Activated T-cell treated with anti-CD3 and anti-CD28 coated beads, Interleukin-2, amount 50 U/mL, for 24 hours (primary cell): ENCODE measurements at regions not wholly inside any gene's neighbourhood (a gene's known extent, or its start where the extent isn't known, plus 50 kb on each side); places are given as distances from the start of the nearest gene placed in this dataset.
"Not testable (repeated sequence)": the region's sequence is repeated elsewhere in the genome, so short reads cannot be mapped to it uniquely, and the experiment has no call there.

ENCODE experiments used
- DNase-seq: peaks from one replicate; pipeline ENCODE4 v3.0.0-alpha.2; 2020
- H3K27ac Mint-ChIP-seq: 2 replicates; pipeline ENCODE4 v1.8.0; 2020; ENCODE audit warnings: mild to moderate bottlenecking, mixed read lengths
- H3K27me3 Mint-ChIP-seq: 2 replicates; pipeline ENCODE4 v1.8.0; 2020; ENCODE audit warnings: mixed read lengths
- H3K36me3 Mint-ChIP-seq: 2 replicates; pipeline ENCODE4 v1.8.0; 2020; ENCODE audit warnings: low read depth, mixed read lengths
- H3K4me1 Mint-ChIP-seq: 2 replicates; pipeline ENCODE4 v1.8.0; 2020; ENCODE audit warnings: low read depth, mixed read lengths
- H3K4me3 Mint-ChIP-seq: 2 replicates; pipeline ENCODE4 v1.8.0; 2020; ENCODE audit warnings: mild to moderate bottlenecking, moderate library complexity, mixed read lengths
- H3K9me3 Mint-ChIP-seq: 2 replicates; pipeline ENCODE4 v1.8.0; 2020; ENCODE audit warnings: mixed read lengths

GRCh38 chr2:193868833-193869232 lies 1674.1 kb upstream of the TMEFF2 start:
- H3K27ac Mint-ChIP-seq: no peak overlapping the region
- DNase-seq: no peak

DNA sequence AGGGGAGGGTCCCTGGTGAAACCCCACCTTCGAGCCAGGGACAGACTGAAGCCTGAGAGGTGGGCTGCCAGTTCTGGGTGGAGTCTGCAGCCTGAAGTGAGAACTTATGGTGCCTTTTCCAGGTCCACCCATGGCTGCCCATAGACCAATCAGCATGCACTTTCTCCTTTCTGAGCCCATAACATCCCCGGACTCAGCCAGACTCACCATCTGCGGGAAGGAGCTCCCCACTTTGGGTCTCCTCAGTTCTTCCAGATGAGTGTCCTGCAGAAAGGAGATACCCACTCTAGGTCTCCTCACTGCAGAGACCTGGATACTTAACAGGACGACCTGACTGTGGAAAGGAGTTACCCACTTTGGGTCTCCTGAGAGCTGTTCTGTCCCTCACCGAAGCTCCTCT lies 1673.4 kb upstream of the TMEFF2 start:
- no peaks in the 10 kb centered on the region for H3K4me1 Mint-ChIP-seq
- H3K9me3 Mint-ChIP-seq: peaks cover 4% of the 10 kb centered on the region
- H3K27me3 Mint-ChIP-seq: no peaks in the 10 kb centered on the region
- H3K27ac Mint-ChIP-seq: no peak overlapping the region
- no peak for DNase-seq
- no peak overlapping the region for H3K4me3 Mint-ChIP-seq
- no peaks in the 10 kb centered on the region for H3K36me3 Mint-ChIP-seq

More at GRCh38 chr2:193868833-193869232, 1674.1 kb upstream of the TMEFF2 start:
- Mint-ChIP-seq H3K9me3 (peaks cover 6% of the 10 kb centered on the region), H3K27me3 (no peaks in the 10 kb centered on the region), H3K36me3 (no peaks in the 10 kb centered on the region), H3K4me3 (no peak overlapping the region), H3K4me1 (no peaks in the 10 kb centered on the region)

DNA sequence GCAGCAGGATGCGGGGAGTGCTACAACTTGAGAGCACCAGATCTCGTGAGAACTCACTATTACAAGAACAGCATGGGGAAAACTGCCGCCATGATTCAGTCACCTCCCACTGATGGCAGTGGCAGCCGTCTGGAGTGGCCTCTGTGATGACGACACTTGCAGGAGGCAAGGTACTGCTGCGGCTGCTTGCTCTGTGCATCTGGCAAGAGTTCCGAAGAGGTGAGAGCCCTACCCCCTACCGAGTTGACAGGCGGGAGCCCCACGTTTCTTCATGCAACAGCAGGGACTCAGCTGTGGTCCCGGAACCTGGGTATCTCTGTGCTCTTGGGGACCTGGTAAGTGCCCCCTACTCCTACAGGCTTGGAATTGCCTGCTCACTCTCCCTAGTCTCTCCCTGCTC lies 1672.7 kb upstream of the TMEFF2 start:
- Mint-ChIP-seq H3K4me1 (no peaks in the 10 kb centered on the region), H3K27me3 (no peaks in the 10 kb centered on the region), H3K36me3 (no peaks in the 10 kb centered on the region), H3K4me3 (no peak overlapping the region), H3K9me3 (peaks cover 4% of the 10 kb centered on the region), H3K27ac (no peak overlapping the region)
- no peak for DNase-seq

GRCh38 chr2:193861557-193861956 lies 1666.8 kb upstream of the TMEFF2 start:
- Mint-ChIP-seq H3K4me1 (no peaks in the 10 kb centered on the region), H3K27ac (no peak overlapping the region), H3K27me3 (no peaks in the 10 kb centered on the region), H3K4me3 (no peak overlapping the region), H3K36me3 (no peaks in the 10 kb centered on the region), H3K9me3 (no peaks in the 10 kb centered on the region)
- no peak for DNase-seq

DNA sequence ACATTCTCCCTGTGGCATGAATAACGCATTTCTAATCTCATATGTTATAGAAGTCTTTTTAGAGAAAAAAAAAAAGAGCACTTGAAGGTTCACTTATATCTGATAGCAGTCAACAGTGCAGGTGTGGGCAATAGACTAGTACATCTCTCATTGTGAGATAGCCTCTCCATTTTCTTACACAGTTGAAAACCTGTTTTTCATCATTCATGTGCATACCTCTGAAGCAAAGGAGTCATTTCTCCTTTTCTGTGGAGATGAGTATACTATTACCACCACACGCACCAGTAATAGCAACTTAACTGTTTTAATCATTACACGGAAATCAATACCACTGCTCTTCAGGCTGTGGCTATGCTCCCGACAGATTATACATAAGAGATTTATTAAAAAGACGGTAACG lies 1653.3 kb upstream of the TMEFF2 start:
- no peak overlapping the region for H3K27ac Mint-ChIP-seq
- H3K4me3 Mint-ChIP-seq: no peak overlapping the region
- DNase-seq: no peak
- H3K9me3 Mint-ChIP-seq: no peaks in the 10 kb centered on the region
- no peaks in the 10 kb centered on the region for H3K4me1 Mint-ChIP-seq
- no peaks in the 10 kb centered on the region for H3K27me3 Mint-ChIP-seq
- H3K36me3 Mint-ChIP-seq: no peaks in the 10 kb centered on the region

DNA sequence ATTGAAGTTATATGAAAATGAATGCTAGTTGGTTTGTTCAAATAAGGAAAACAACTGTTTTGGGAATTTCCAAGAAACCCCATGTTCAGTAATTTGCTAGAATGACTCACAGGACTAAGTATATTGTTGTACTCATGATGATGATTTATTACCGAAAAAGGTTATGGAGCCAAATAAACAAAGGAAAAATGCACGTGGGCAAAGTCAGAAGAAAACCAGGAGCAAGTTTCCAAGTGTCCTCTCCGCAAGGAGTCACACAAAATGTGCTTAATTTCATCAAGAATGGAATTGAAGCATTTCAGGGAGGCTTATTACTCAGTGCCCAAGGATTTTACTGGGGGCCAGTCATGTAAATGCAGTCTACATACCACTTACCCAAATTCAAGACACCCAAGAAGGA lies 1652.4 kb upstream of the TMEFF2 start:
- Mint-ChIP-seq H3K27ac (no peak overlapping the region), H3K4me1 (no peaks in the 10 kb centered on the region), H3K4me3 (no peak overlapping the region), H3K9me3 (no peaks in the 10 kb centered on the region), H3K36me3 (no peaks in the 10 kb centered on the region), H3K27me3 (no peaks in the 10 kb centered on the region)
- no peak for DNase-seq

DNA sequence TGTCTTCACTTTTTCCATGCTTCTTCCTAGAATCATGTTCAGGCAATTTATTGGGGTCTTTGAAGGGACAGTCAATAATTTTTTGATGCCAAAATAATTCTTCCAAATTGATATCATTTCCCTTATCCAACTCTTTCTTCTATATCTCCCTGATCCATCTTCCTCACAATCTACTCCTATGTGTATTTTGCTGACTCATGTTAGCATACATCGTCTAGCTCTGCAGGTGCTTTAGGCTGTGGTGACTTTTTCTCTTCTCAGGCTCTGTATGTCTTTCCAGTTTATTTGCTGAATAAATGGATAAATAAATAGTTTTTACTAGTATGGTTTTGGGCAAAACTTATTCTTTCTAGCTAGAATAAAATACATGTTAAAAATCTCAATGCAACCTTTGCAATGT lies 1650.9 kb upstream of the TMEFF2 start:
- Mint-ChIP-seq H3K27me3 (no peaks in the 10 kb centered on the region), H3K36me3 (no peaks in the 10 kb centered on the region), H3K9me3 (no peaks in the 10 kb centered on the region), H3K27ac (no peak overlapping the region), H3K4me3 (no peak overlapping the region), H3K4me1 (no peaks in the 10 kb centered on the region)
- no peak for DNase-seq

GRCh38 chr2:193843675-193844074 lies 1648.9 kb upstream of the TMEFF2 start:
- DNase-seq: no peak

GRCh38 chr2:193841384-193842150 lies 1646.8 kb upstream of the TMEFF2 start:
- H3K9me3 Mint-ChIP-seq: no peaks in the 10 kb centered on the region
- DNase-seq: no peak
- H3K27ac Mint-ChIP-seq: no peak overlapping the region
- H3K36me3 Mint-ChIP-seq: no peaks in the 10 kb centered on the region
- no peaks in the 10 kb centered on the region for H3K27me3 Mint-ChIP-seq
- H3K4me1 Mint-ChIP-seq: no peaks in the 10 kb centered on the region
- no peak overlapping the region for H3K4me3 Mint-ChIP-seq

More at GRCh38 chr2:193843675-193844074, 1648.9 kb upstream of the TMEFF2 start:
- H3K27ac Mint-ChIP-seq: no peak overlapping the region
- H3K4me3 Mint-ChIP-seq: no peak overlapping the region
- H3K4me1 Mint-ChIP-seq: no peaks in the 10 kb centered on the region
- H3K27me3 Mint-ChIP-seq: no peaks in the 10 kb centered on the region
- H3K36me3 Mint-ChIP-seq: no peaks in the 10 kb centered on the region
- no peaks in the 10 kb centered on the region for H3K9me3 Mint-ChIP-seq

- H3K27me3 Mint-ChIP-seq: no peaks in the 10 kb centered on the region
- H3K27ac Mint-ChIP-seq: no peak overlapping the region
- no peaks in the 10 kb centered on the region for H3K36me3 Mint-ChIP-seq
- DNase-seq: no peak
- H3K4me1 Mint-ChIP-seq: peaks cover 2% of the 10 kb centered on the region
- H3K9me3 Mint-ChIP-seq: no peaks in the 10 kb centered on the region
- no peak overlapping the region for H3K4me3 Mint-ChIP-seq
Measured at GRCh38 chr2:193837111-193837738, 1642.5 kb upstream of the TMEFF2 start.

DNA sequence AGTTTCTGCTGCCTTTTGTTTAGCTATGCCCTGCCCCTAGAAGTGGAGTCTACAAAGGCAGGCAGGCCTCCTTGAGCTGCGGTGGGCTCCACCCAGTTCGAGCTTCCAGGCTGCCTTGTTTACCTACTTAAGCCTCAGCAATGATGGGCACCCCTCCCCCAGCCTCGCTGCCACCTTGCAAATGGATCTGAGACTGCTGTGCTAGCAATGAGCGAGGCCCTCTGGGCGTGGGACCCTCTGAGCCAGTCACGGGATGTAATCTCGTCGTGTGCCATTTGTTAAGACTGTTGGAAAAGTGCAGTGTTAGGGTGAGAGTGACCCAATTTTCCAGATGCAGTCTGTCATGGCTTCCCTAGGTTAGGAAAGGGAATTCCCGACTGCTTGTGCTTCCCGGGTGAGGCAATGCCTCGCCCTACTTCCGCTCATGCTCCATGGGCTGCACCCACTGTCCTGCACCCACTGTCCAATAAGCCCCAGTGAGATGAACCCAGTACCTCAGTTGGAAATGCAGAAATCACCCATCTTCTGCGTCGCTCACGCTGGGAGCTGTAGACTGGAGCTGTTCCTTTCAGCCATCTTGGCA lies 1641.8 kb upstream of the TMEFF2 start:
- H3K9me3 Mint-ChIP-seq, H3K27ac Mint-ChIP-seq, H3K4me3 Mint-ChIP-seq, H3K36me3 Mint-ChIP-seq, H3K4me1 Mint-ChIP-seq, DNase-seq, H3K27me3 Mint-ChIP-seq: not testable (repeated sequence)

DNA sequence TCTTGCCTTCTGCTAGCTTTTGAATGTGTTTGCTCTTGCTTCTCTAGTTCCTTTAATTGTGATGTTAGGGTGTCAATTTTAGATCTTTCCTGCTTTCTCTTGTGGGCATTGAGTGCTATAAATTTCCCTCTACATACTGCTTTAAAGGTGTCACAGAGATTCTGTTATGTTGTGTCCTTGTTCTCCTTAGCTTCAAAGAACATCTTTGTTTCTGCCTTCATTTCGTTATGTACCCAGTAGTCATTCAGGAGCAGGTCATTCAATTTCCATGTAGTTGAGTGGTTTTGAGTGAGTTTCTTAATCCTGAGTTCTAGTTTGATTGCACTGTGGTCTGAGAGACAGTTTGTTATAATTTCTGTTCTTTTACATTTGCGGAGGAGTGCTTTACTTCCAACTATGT lies 1639.2 kb upstream of the TMEFF2 start:
- not testable (repeated sequence) for H3K4me1 Mint-ChIP-seq, H3K27me3 Mint-ChIP-seq, H3K9me3 Mint-ChIP-seq, H3K4me3 Mint-ChIP-seq, H3K27ac Mint-ChIP-seq, DNase-seq, H3K36me3 Mint-ChIP-seq

- no peak for DNase-seq
- H3K4me1 Mint-ChIP-seq: no peaks in the 10 kb centered on the region
- no peak overlapping the region for H3K27ac Mint-ChIP-seq
- no peaks in the 10 kb centered on the region for H3K36me3 Mint-ChIP-seq
- peaks cover 6% of the 10 kb centered on the region for H3K9me3 Mint-ChIP-seq
- no peaks in the 10 kb centered on the region for H3K27me3 Mint-ChIP-seq
- no peak overlapping the region for H3K4me3 Mint-ChIP-seq
Measured at GRCh38 chr2:193824474-193824873, 1629.7 kb upstream of the TMEFF2 start.

GRCh38 chr2:193818801-193819499 lies 1624.2 kb upstream of the TMEFF2 start:
- Mint-ChIP-seq H3K27me3 (no peaks in the 10 kb centered on the region), H3K36me3 (no peaks in the 10 kb centered on the region), H3K4me1 (no peaks in the 10 kb centered on the region), H3K27ac (no peak overlapping the region), H3K4me3 (no peak overlapping the region), H3K9me3 (peaks cover 10% of the 10 kb centered on the region)
- DNase-seq: no peak

DNA sequence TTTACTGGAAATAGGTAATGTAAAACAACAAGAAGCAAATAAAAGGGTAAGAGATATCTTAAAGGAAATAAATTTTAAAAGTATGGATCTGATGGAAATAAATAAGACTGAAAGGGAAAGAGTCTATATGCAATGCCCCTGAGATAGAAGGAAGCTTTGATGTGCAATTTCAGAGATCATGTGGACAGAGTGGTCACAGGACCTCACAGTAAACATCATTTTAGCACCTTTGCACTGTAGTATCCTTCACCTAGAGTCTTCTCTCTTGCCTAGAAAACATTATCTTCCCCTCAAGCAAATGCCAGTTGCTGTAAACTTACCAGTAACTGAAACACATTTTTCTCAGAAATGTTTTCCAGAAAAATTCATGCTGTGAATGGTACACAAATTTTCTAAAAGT lies 1621.3 kb upstream of the TMEFF2 start:
- no peak overlapping the region for H3K4me3 Mint-ChIP-seq

More for the DNA sequence above, 1621.3 kb upstream of the TMEFF2 start:
- Mint-ChIP-seq H3K36me3 (no peaks in the 10 kb centered on the region), H3K9me3 (peaks cover 4% of the 10 kb centered on the region), H3K27ac (no peak overlapping the region), H3K27me3 (no peaks in the 10 kb centered on the region), H3K4me1 (no peaks in the 10 kb centered on the region)
- no peak for DNase-seq
